HepG2 (cell line): ENCODE measurements at regions not wholly inside any gene's neighbourhood (a gene's known extent, or its start where the extent isn't known, plus 50 kb on each side); places are given as distances from the start of the nearest gene placed in this dataset.

ENCODE experiments used
- ATAC-seq: fragments of 200-7000 bp; cut with Tn5 transposase; 3 replicates; pipeline ENCODE4 v1.9.1; 2020; ENCODE audit warnings: mild to moderate bottlenecking, moderate library complexity
- BruUV-seq: library from RNA; stranded (reverse); fragments of 400-500 nt; replicated peaks from 2 replicates; lab custom pipeline; 2021; lab: Mats Ljungman, UMichigan
- CTCF ChIA-PET: fragments of 300-600 bp; formaldehyde crosslinking; extraction: SDS; loops from one replicate; lab custom pipeline; 2021; ENCODE audit warnings: low total read pairs, inconsistent platforms, low intra/inter-chr PET ratio; lab: Yijun Ruan, JAX
- POLR2A ChIA-PET: fragments of 350-600 bp; sonication (Branson Sonifier 250); formaldehyde crosslinking; loops from one replicate; lab custom pipeline; 2020; ENCODE audit warnings: antibody characterized with exemption, inconsistent platforms; lab: Yijun Ruan, JAX
- DNase-seq: peaks from one replicate; pipeline ENCODE4 v3.0.0-alpha.2; 2015; ENCODE audit warnings: low spot score
- FAIRE-seq: peaks from 3 replicates; lab custom pipeline; 2011; peaks lifted over from hg19 to GRCh38; lab: Jason Lieb, UNC
- H2AFZ ChIP-seq: one replicate; pipeline ENCODE4 v1.6.1; 2011; ENCODE audit warnings: low read length, inconsistent platforms
- H3K27ac ChIP-seq: fragments of 300-600 bp; 3 replicates; pipeline ENCODE4 v1.8.0; 2011; ENCODE audit warnings: mixed run types, mild to moderate bottlenecking, mixed read lengths, low read length, inconsistent platforms; ENCODE audit not compliant: insufficient read depth; ENCODE audit errors: extremely low read length
- H3K27me3 ChIP-seq, 2 experiments: fragments of 200-600 bp in 1 of 2; 2 replicates in 1 of 2; 3 replicates in 1 of 2; pipeline versions ENCODE4 v1.6.0 to v1.8.0; 2011; ENCODE audit warnings: low read length in 2 of 2, mild to moderate bottlenecking in 2 of 2, moderate library complexity in 2 of 2, inconsistent platforms in 1 of 2; ENCODE audit not compliant: insufficient read depth in 2 of 2, control insufficient read depth in 1 of 2
- H3K36me3 ChIP-seq, 2 experiments: fragments of 200-600 bp in 1 of 2; replicated peaks in 1 of 2; 2 replicates in 1 of 2; 3 replicates in 1 of 2; pipeline versions ENCODE4 v1.5.1 to v1.8.0; 2011; ENCODE audit warnings: low read length in 2 of 2, inconsistent platforms in 1 of 2; ENCODE audit not compliant: insufficient read depth in 2 of 2, control insufficient read depth in 1 of 2
- H3K4me1 ChIP-seq: 2 replicates; pipeline ENCODE4 v1.5.1; 2012; ENCODE audit warnings: low read length, inconsistent platforms; ENCODE audit not compliant: insufficient read depth
- H3K4me2 ChIP-seq: 2 replicates; pipeline ENCODE4 v1.6.0; 2011; ENCODE audit warnings: low read depth, low read length, inconsistent platforms
- H3K4me3 ChIP-seq, 3 experiments: fragments of 200-600 bp in 1 of 3; sonication (generic), shearing (Covaris generic) in 1 of 3; replicated peaks in 1 of 3; 2 replicates each; pipeline ENCODE4 v1.5.1; 2011 to 2016; ENCODE audit warnings: low read length in 3 of 3, inconsistent platforms in 2 of 3, low read depth in 2 of 3, mild to moderate bottlenecking in 2 of 3, control low read depth in 1 of 3, mixed read lengths in 1 of 3; ENCODE audit not compliant: insufficient read depth in 1 of 3
- H3K79me2 ChIP-seq: one replicate; pipeline ENCODE4 v1.6.1; 2011; ENCODE audit warnings: low read length, inconsistent platforms; ENCODE audit not compliant: insufficient read depth
- H3K9ac ChIP-seq: 2 replicates; pipeline ENCODE4 v1.6.0; 2011; ENCODE audit warnings: mild to moderate bottlenecking, low read depth, low read length, inconsistent platforms; ENCODE audit not compliant: insufficient read depth
- H3K9me3 ChIP-seq: 2 replicates; pipeline ENCODE4 v1.5.1; 2012; ENCODE audit warnings: mild to moderate bottlenecking, low read length
- H4K20me1 ChIP-seq: 2 replicates; pipeline ENCODE4 v1.6.0; 2011; ENCODE audit warnings: inconsistent platforms, mild to moderate bottlenecking, low read length, moderate library complexity; ENCODE audit not compliant: insufficient read depth
- ELF4 ChIP-seq: sonication (generic); formaldehyde crosslinking; IDR thresholded peaks from 2 replicates; pipeline ENCODE4 v1.5.0; 2020; ENCODE audit warnings: missing genetic modification reagents, mild to moderate bottlenecking, moderate library complexity, borderline replicate concordance
- HDAC1 ChIP-seq: sonication (generic); formaldehyde crosslinking; IDR thresholded peaks from 2 replicates; pipeline ENCODE4 v1.5.1; 2020; ENCODE audit warnings: mild to moderate bottlenecking, missing genetic modification reagents
- HMGXB4 ChIP-seq, 2 experiments: sonication (generic) in 1 of 2; formaldehyde crosslinking in 1 of 2; IDR thresholded peaks; 2 replicates each; pipeline versions ENCODE4 v1.4.0 to v1.6.1; 2018 to 2020; ENCODE audit warnings: missing genetic modification reagents in 2 of 2, borderline replicate concordance in 1 of 2, low read depth in 1 of 2, mild to moderate bottlenecking in 1 of 2, missing biosample characterization in 1 of 2
- MAFF ChIP-seq: IDR thresholded peaks from 2 replicates; pipeline ENCODE4 v1.6.1; 2011; ENCODE audit warnings: low read depth, low read length, improper control_type of control experiment
- MAFK ChIP-seq, 2 experiments: IDR thresholded peaks in 1 of 2; conservative IDR thresholded peaks in 1 of 2; 2 replicates each; pipeline ENCODE4 v1.6.1; 2011; ENCODE audit warnings: improper control_type of control experiment in 2 of 2, low read length in 2 of 2
- NFE2L2 ChIP-seq: fragments of 150-350 bp; IDR thresholded peaks from 2 replicates; pipeline ENCODE4 v1.6.1; 2014; ENCODE audit warnings: low read length
- WGBS: methylation state at CpG from one replicate; pipeline ENCODE4 v1.1.6; 2017; ENCODE audit warnings: low lambda C conversion rate; 5-methylcytosine and 5-hydroxymethylcytosine counted together
- in situ Hi-C: cut with HindIII; loops from 2 replicates; pipeline ENCODE4 v1.10.0; 2017; ENCODE audit warnings: low pct_unique_long_range_greater_than_20kb; ENCODE audit not compliant: extremely low pct_ligation_motif_present
- intact Hi-C: fragments of 100-400 bp; cut with micrococcal nuclease; formaldehyde crosslinking; loops from one replicate; pipeline ENCODE4 v1.10.0; 2022; ENCODE audit not compliant: unreplicated experiment

GRCh38 chr10:91745090-91745831, 53.0 kb upstream of the TNKS2 start (continued):
- TF ChIP-seq HMGXB4 (CRISPR knock-in tag; IDR thresholded peaks at IDR 0.05; ENCODE audit: borderline replicate concordance in 1 of 2, low read depth in 1 of 2) (0 out of 4 replicates have a peak, but pooled peaks of 1 of the 2 experiments have one; percentile 27), HDAC1 (0 out of 2 replicates have a peak, but pooled peaks have one; percentile 21), NFE2L2 (0 out of 2 replicates have a peak, but pooled peaks have one; percentile 3)

- no peak overlapping the region for H3K4me3 ChIP-seq
- H4K20me1 ChIP-seq: no peaks in the 10 kb centered on the region
- CTCF ChIA-PET: no interaction called here
- H3K27me3 ChIP-seq: no peaks in the 10 kb centered on the region
- in situ Hi-C loops: loop anchor here (10.0 kb wide), 1 partner anchor 99 kb away; no protein-coding TSS in a partner anchor
- no TSS peak for BruUV-seq
- no peaks in the 10 kb centered on the region for H3K36me3 ChIP-seq
- no peak overlapping the region for H2AFZ ChIP-seq
- no peak for DNase-seq
- TF ChIP-seq MAFF (peak; percentile 77), ELF4 (CRISPR knock-in tag) (no peak), MAFK (conservative IDR thresholded peaks at IDR 0.05 in 1 of 2, IDR thresholded peaks at IDR 0.05 in 1 of 2; ENCODE audit: low read length in 2 of 2) (peak; percentile 85 to 88)
- TF ChIP-seq, all 625 proteins: peak for 2
- POLR2A ChIA-PET: no interaction called here
- ATAC-seq (no peak), FAIRE-seq (no peak)
- Histone ChIP-seq H3K9me3 (no peaks in the 10 kb centered on the region), H3K9ac (no peak overlapping the region), H3K27ac (no peak overlapping the region), H3K4me2 (no peak overlapping the region), H3K4me1 (peaks cover 11% of the 10 kb centered on the region), H3K79me2 (no peaks in the 10 kb centered on the region)
- WGBS: 0% methylated on average over 1 of the region's 1 CpG
- intact Hi-C loops: loop anchor here (10.0 kb wide), 2 partner anchors 249 to 329 kb away; partner anchors contain the start of gene HECTD2
Measured at GRCh38 chr10:91743465-91743864, 54.8 kb upstream of the TNKS2 start.
